GM23248 (cell line): ENCODE measurements at regions not wholly inside any gene's neighbourhood (a gene's known extent, or its start where the extent isn't known, plus 50 kb on each side); places are given as distances from the start of the nearest gene placed in this dataset.

Source experiments
- DNase-seq: peaks from one replicate; pipeline ENCODE4 v3.0.0-alpha.2; 2015
- H2AFZ ChIP-seq: fragments of 200-600 bp; sonication (generic); 2 replicates; pipeline ENCODE4 v1.6.1; 2016; ENCODE audit warnings: antibody characterized with exemption
- H3F3A ChIP-seq: fragments of 200-600 bp; sonication (generic); 2 replicates; pipeline ENCODE4 v1.6.1; 2016; ENCODE audit warnings: mild to moderate bottlenecking, antibody characterized with exemption, mixed run types; ENCODE audit not compliant: insufficient read depth
- H3K27ac ChIP-seq: fragments of 200-600 bp; sonication (generic); 2 replicates; pipeline ENCODE4 v1.5.1; 2016; ENCODE audit warnings: mild to moderate bottlenecking
- H3K27me3 ChIP-seq: fragments of 200-600 bp; sonication (generic); replicated peaks from 2 replicates; pipeline ENCODE4 v1.6.1; 2016; ENCODE audit warnings: mild to moderate bottlenecking; ENCODE audit not compliant: insufficient read depth
- H3K36me3 ChIP-seq: fragments of 200-600 bp; sonication (generic); 2 replicates; pipeline ENCODE4 v1.6.1; 2016; ENCODE audit warnings: low read depth, mild to moderate bottlenecking
- H3K4me1 ChIP-seq: fragments of 200-600 bp; sonication (generic); 2 replicates; pipeline ENCODE4 v1.6.1; 2016; ENCODE audit warnings: mild to moderate bottlenecking; ENCODE audit not compliant: insufficient read depth
- H3K4me2 ChIP-seq: fragments of 200-600 bp; sonication (generic); one replicate; pipeline ENCODE4 v1.6.1; 2016; ENCODE audit warnings: mild to moderate bottlenecking; ENCODE audit not compliant: unreplicated experiment
- H3K4me3 ChIP-seq: fragments of 200-600 bp; sonication (generic); 2 replicates; pipeline ENCODE4 v1.5.1; 2016; ENCODE audit warnings: mild to moderate bottlenecking
- H3K79me2 ChIP-seq: fragments of 200-600 bp; sonication (generic); 2 replicates; pipeline ENCODE4 v1.6.1; 2016; ENCODE audit warnings: mild to moderate bottlenecking; ENCODE audit not compliant: insufficient read depth
- H3K9ac ChIP-seq: fragments of 200-600 bp; sonication (generic); 2 replicates; pipeline ENCODE4 v1.6.1; 2016; ENCODE audit warnings: mild to moderate bottlenecking
- H3K9me2 ChIP-seq: fragments of 200-600 bp; sonication (generic); 2 replicates; pipeline ENCODE4 v1.6.1; 2016; ENCODE audit warnings: mixed run types, mild to moderate bottlenecking, moderate library complexity; ENCODE audit not compliant: insufficient read depth
- H3K9me3 ChIP-seq: fragments of 200-600 bp; sonication (generic); one replicate; pipeline ENCODE4 v1.6.1; 2017; ENCODE audit warnings: low read depth
- H4K20me1 ChIP-seq: fragments of 200-600 bp; sonication (generic); 2 replicates; pipeline ENCODE4 v1.6.0; 2016; ENCODE audit not compliant: insufficient read depth
- EZH2 ChIP-seq: fragments of 200-600 bp; sonication (generic); IDR thresholded peaks from 2 replicates; pipeline ENCODE4 v1.6.1; 2018; ENCODE audit warnings: antibody characterized with exemption, mild to moderate bottlenecking; ENCODE audit not compliant: insufficient read depth, poor library complexity, severe bottlenecking
- EZH2phosphoT487 ChIP-seq: fragments of 200-600 bp; sonication (generic); IDR thresholded peaks from 2 replicates; pipeline ENCODE4 v1.6.1; 2018; ENCODE audit warnings: antibody characterized with exemption, moderate library complexity, mild to moderate bottlenecking, low read depth; ENCODE audit not compliant: insufficient read depth
- WGBS, 2 experiments: methylation state at CpG; one replicate each; pipeline ENCODE4 v1.1.6; 2015 to 2017; ENCODE audit warnings: low lambda C conversion rate in 2 of 2, low coverage in 1 of 2; ENCODE audit errors: missing lambda C conversion rate in 2 of 2; 5-methylcytosine and 5-hydroxymethylcytosine counted together
- in situ Hi-C: fragments of 300-500 bp; cut with MboI; formaldehyde crosslinking; loops from 2 replicates; pipeline ENCODE4 v1.15.0; 2020

- no peak overlapping the region for H3K9ac ChIP-seq
- no peak overlapping the region for H3K4me2 ChIP-seq
- H4K20me1 ChIP-seq, result no peaks in the 10 kb centered on the region
- TF ChIP-seq EZH2, result no peak
- TF ChIP-seq EZH2phosphoT487, result no peak
- no peaks in the 10 kb centered on the region for H3K4me1 ChIP-seq
- H3K27ac ChIP-seq, result no peak overlapping the region
- H3K9me2 ChIP-seq, result no peaks in the 10 kb centered on the region
- no peaks in the 10 kb centered on the region for H3K36me3 ChIP-seq
- no peaks in the 10 kb centered on the region for H3K27me3 ChIP-seq
- 68 to 70% methylated on average over 5 of the region's 5 CpGs for WGBS, 2 experiments
- no peaks in the 10 kb centered on the region for H3K9me3 ChIP-seq
- DNase-seq, result no peak
- no peak overlapping the region for H3K4me3 ChIP-seq
- H3F3A ChIP-seq, result no peaks in the 10 kb centered on the region
- H2AFZ ChIP-seq, result no peak overlapping the region
- H3K79me2 ChIP-seq, result no peaks in the 10 kb centered on the region
- in situ Hi-C loops, result no loop called here
Measured at GRCh38 chr13:40002016-40002415, 346.6 kb downstream of the COG6 start.

- no peak overlapping the region for H3K9ac ChIP-seq
- no peaks in the 10 kb centered on the region for H3K4me1 ChIP-seq
- H3K4me2 ChIP-seq, result no peak overlapping the region
- DNase-seq, result no peak
- no peaks in the 10 kb centered on the region for H4K20me1 ChIP-seq
- H2AFZ ChIP-seq, result no peak overlapping the region
- no peak overlapping the region for H3K27ac ChIP-seq
- WGBS, 2 experiments, result 44 to 49% methylated on average over 2 of the region's 2 CpGs
- H3K9me2 ChIP-seq, result no peaks in the 10 kb centered on the region
- H3K4me3 ChIP-seq, result no peak overlapping the region
- H3K9me3 ChIP-seq, result no peaks in the 10 kb centered on the region
- H3F3A ChIP-seq, result no peaks in the 10 kb centered on the region
- H3K36me3 ChIP-seq, result no peaks in the 10 kb centered on the region
- TF ChIP-seq EZH2phosphoT487 (no peak), EZH2 (no peak)
- in situ Hi-C loops, result no loop called here
- H3K27me3 ChIP-seq, result peaks cover 23% of the 10 kb centered on the region; the same call in 1 of the 2 replicates
- H3K79me2 ChIP-seq, result no peaks in the 10 kb centered on the region
Measured at GRCh38 chr13:40013554-40013953, 358.1 kb downstream of the COG6 start.

- H3F3A ChIP-seq, result no peaks in the 10 kb centered on the region
- WGBS, 2 experiments, result 46 to 54% methylated on average over 7 of the region's 7 CpGs
- H3K4me3 ChIP-seq, result no peak overlapping the region
- peaks cover 24% of the 10 kb centered on the region; the same call in 1 of the 2 replicates for H3K27me3 ChIP-seq
- in situ Hi-C loops, result no loop called here
- H3K36me3 ChIP-seq, result no peaks in the 10 kb centered on the region
- TF ChIP-seq EZH2, result no peak
- no peak for TF ChIP-seq EZH2phosphoT487
- H3K9me2 ChIP-seq, result no peaks in the 10 kb centered on the region
- H3K4me2 ChIP-seq, result no peak overlapping the region
- no peaks in the 10 kb centered on the region for H3K4me1 ChIP-seq
- no peak overlapping the region for H3K27ac ChIP-seq
- no peak for DNase-seq
- no peaks in the 10 kb centered on the region for H3K9me3 ChIP-seq
- no peaks in the 10 kb centered on the region for H4K20me1 ChIP-seq
- H3K79me2 ChIP-seq, result no peaks in the 10 kb centered on the region
- H2AFZ ChIP-seq, result no peak overlapping the region
- no peak overlapping the region for H3K9ac ChIP-seq
Measured at GRCh38 chr13:40016953-40017660, 361.6 kb downstream of the COG6 start.

DNA sequence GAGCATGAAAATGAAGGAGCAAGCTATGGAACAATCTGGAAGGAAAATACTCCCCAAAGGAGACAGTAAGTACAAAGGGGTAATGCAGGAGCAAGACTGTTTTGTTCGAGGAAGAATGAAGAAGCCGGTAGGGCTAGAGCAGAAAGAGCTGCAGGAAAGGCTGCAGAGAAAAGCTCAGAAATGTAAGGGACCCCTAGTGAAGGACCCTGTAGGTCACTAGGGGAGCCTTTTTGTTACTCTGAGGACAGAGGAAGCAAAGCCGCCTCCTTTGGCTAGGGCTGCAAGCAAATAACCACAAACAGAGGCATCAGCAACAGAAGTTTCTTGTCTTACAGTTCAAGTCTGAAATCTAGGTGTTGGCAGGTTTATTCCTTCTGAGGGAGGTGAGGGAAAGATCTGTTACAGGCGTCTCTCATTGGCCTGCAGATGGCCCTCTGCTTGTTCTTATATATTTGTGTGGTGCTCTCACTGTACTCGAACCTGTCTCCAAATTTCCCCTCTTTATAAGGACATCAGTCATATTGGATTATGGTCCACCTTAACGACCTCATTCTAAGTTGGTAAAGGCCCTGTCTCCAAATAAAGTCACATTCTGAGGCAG, 362.3 kb downstream of the COG6 start:
- in situ Hi-C loops, result no loop called here
- 48 to 52% methylated on average over 6 of the region's 6 CpGs for WGBS, 2 experiments
- DNase-seq, result no peak

More for the DNA sequence above, 362.3 kb downstream of the COG6 start:
- no peak overlapping the region for H3K4me3 ChIP-seq
- H3K9me3 ChIP-seq, result no peaks in the 10 kb centered on the region
- H4K20me1 ChIP-seq, result no peaks in the 10 kb centered on the region
- H3K9ac ChIP-seq, result no peak overlapping the region
- TF ChIP-seq EZH2phosphoT487, result no peak
- no peak for TF ChIP-seq EZH2
- H2AFZ ChIP-seq, result no peak overlapping the region
- no peaks in the 10 kb centered on the region for H3F3A ChIP-seq
- no peaks in the 10 kb centered on the region for H3K36me3 ChIP-seq
- H3K4me1 ChIP-seq, result no peaks in the 10 kb centered on the region
- H3K27me3 ChIP-seq, result peaks cover 24% of the 10 kb centered on the region; the same call in 1 of the 2 replicates
- H3K79me2 ChIP-seq, result no peaks in the 10 kb centered on the region
- H3K9me2 ChIP-seq, result no peaks in the 10 kb centered on the region
- H3K4me2 ChIP-seq, result no peak overlapping the region
- H3K27ac ChIP-seq, result no peak overlapping the region
